ENCODE measurements at regions not wholly inside any gene's neighbourhood (a gene's known extent, or its start where the extent isn't known, plus 50 kb on each side); places are given as distances from the start of the nearest gene placed in this dataset.

GRCh38 chr13:80574113-80574850 lies 233.4 kb upstream of the SPRY2 start:
- TF ChIP-seq POLR2AphosphoS5 (IDR thresholded peaks at IDR 0.05) (no peak), CTCF (IDR thresholded peaks at IDR 0.05) (no peak), POLR2A (IDR thresholded peaks at IDR 0.05) (no peak)

Measured in upper lobe of left lung (tissue), 4 donors.